Neural cell (in vitro differentiated cells): ENCODE measurements at regions not wholly inside any gene's neighbourhood (a gene's known extent, or its start where the extent isn't known, plus 50 kb on each side); places are given as distances from the start of the nearest gene placed in this dataset.

ENCODE experiments used
- H2AFZ ChIP-seq: fragments of 200-600, 300-800 bp; sonication (generic), shearing (Covaris generic); 2 replicates; pipeline ENCODE4 v1.6.0; 2014; ENCODE audit warnings: low read depth, mild to moderate bottlenecking, antibody characterized with exemption, low read length, moderate library complexity
- H3F3A ChIP-seq: fragments of 200-600 bp; shearing (Covaris generic); 2 replicates; pipeline ENCODE4 v1.6.1; 2016; ENCODE audit warnings: mild to moderate bottlenecking, moderate library complexity, mixed read lengths, antibody characterized with exemption, low read length; ENCODE audit not compliant: insufficient read depth, poor library complexity, severe bottlenecking
- H3K27ac ChIP-seq: fragments of 200-600, 300-800 bp; sonication (generic), shearing (Covaris generic); 2 replicates; pipeline ENCODE4 v1.5.1; 2014; ENCODE audit warnings: mild to moderate bottlenecking, low read length, moderate library complexity
- H3K27me3 ChIP-seq: fragments of 300-800, 200-600 bp; sonication (generic), shearing (Covaris generic); 2 replicates; pipeline ENCODE4 v1.6.0; 2014; ENCODE audit warnings: mild to moderate bottlenecking, low read depth, low read length, moderate library complexity; ENCODE audit not compliant: insufficient read depth
- H3K36me3 ChIP-seq: fragments of 300-800, 200-600 bp; sonication (generic), shearing (Covaris generic); 2 replicates; pipeline ENCODE4 v1.5.1; 2014; ENCODE audit warnings: mild to moderate bottlenecking, antibody characterized with exemption, low read length, moderate library complexity; ENCODE audit not compliant: insufficient read depth
- H3K4me2 ChIP-seq: fragments of 300-800, 200-600 bp; sonication (generic), shearing (Covaris generic); 2 replicates; pipeline ENCODE4 v1.6.0; 2014; ENCODE audit warnings: mild to moderate bottlenecking, low read length
- H3K4me3 ChIP-seq: fragments of 300-800, 200-600 bp; sonication (generic), shearing (Covaris generic); 2 replicates; pipeline ENCODE4 v1.5.1; 2014; ENCODE audit warnings: mild to moderate bottlenecking, low read length, moderate library complexity
- H3K79me2 ChIP-seq: fragments of 200-600 bp; shearing (Covaris generic); replicated peaks from 2 replicates; pipeline ENCODE4 v1.6.0; 2014; ENCODE audit warnings: mild to moderate bottlenecking, low read length, moderate library complexity; ENCODE audit not compliant: insufficient read depth
- H3K9ac ChIP-seq: fragments of 300-800, 200-600 bp; sonication (generic), shearing (Covaris generic); 2 replicates; pipeline ENCODE4 v1.6.1; 2016; ENCODE audit warnings: mild to moderate bottlenecking, low read length, mixed read lengths
- H3K9me2 ChIP-seq: fragments of 200-600 bp; shearing (Covaris generic); 2 replicates; pipeline ENCODE4 v1.6.1; 2016; ENCODE audit warnings: mild to moderate bottlenecking, low read length, mixed read lengths; ENCODE audit not compliant: insufficient read depth
- H3K9me3 ChIP-seq: fragments of 200-600, 300-800 bp; sonication (generic), shearing (Covaris generic); 2 replicates; pipeline ENCODE4 v1.6.1; 2016; ENCODE audit warnings: mild to moderate bottlenecking, mixed run types, low read length, moderate library complexity, mixed read lengths
- H4K20me1 ChIP-seq: fragments of 200-600 bp; shearing (Covaris generic); 2 replicates; pipeline ENCODE4 v1.6.1; 2016; ENCODE audit warnings: mild to moderate bottlenecking, mixed run types; ENCODE audit not compliant: insufficient read depth
- CTCF ChIP-seq: fragments of 450-650 bp; IDR thresholded peaks from 2 replicates; pipeline ENCODE4 v1.5.1; 2014; ENCODE audit warnings: antibody characterized with exemption, mild to moderate bottlenecking, moderate library complexity; ENCODE audit not compliant: poor library complexity, severe bottlenecking
- EP300 ChIP-seq: fragments of 450-650 bp; conservative IDR thresholded peaks from 2 replicates; pipeline ENCODE4 v1.6.1; 2014; ENCODE audit warnings: antibody characterized with exemption, mild to moderate bottlenecking, moderate library complexity; ENCODE audit not compliant: poor library complexity, severe bottlenecking
- EZH2 ChIP-seq: fragments of 200-600, 300-800 bp; shearing (Covaris generic), sonication (generic); IDR thresholded peaks from 2 replicates; pipeline ENCODE4 v1.6.1; 2014; ENCODE audit warnings: antibody characterized with exemption, low read length, borderline replicate concordance, mild to moderate bottlenecking; ENCODE audit not compliant: insufficient read depth, poor library complexity, severe bottlenecking
- MXI1 ChIP-seq: fragments of 450-650 bp; conservative IDR thresholded peaks from 2 replicates; pipeline ENCODE4 v1.6.1; 2014; ENCODE audit warnings: antibody characterized with exemption, mild to moderate bottlenecking; ENCODE audit not compliant: poor library complexity, severe bottlenecking
- POLR2AphosphoS5 ChIP-seq: IDR thresholded peaks from 2 replicates; pipeline ENCODE4 v1.6.1; 2012
- RAD21 ChIP-seq: fragments of 450-650 bp; conservative IDR thresholded peaks from 2 replicates; pipeline ENCODE4 v1.6.1; 2014; ENCODE audit warnings: antibody characterized with exemption, mild to moderate bottlenecking, moderate library complexity
- REST ChIP-seq: IDR thresholded peaks from 2 replicates; pipeline ENCODE4 v1.6.1; 2012; ENCODE audit warnings: borderline replicate concordance
- SMC3 ChIP-seq: fragments of 450-650 bp; conservative IDR thresholded peaks from 2 replicates; pipeline ENCODE4 v1.6.1; 2014; ENCODE audit warnings: antibody characterized with exemption, mild to moderate bottlenecking, moderate library complexity; ENCODE audit not compliant: poor library complexity
- TAF1 ChIP-seq: IDR thresholded peaks from 2 replicates; pipeline ENCODE4 v1.6.1; 2012; ENCODE audit warnings: low read depth

- Histone ChIP-seq H4K20me1 (no peaks in the 10 kb centered on the region), H3K79me2 (no peaks in the 10 kb centered on the region), H3K36me3 (no peaks in the 10 kb centered on the region), H3K27me3 (no peaks in the 10 kb centered on the region), H3F3A (no peaks in the 10 kb centered on the region), H3K27ac (no peak overlapping the region), H3K4me2 (no peak overlapping the region), H3K9me3 (no peaks in the 10 kb centered on the region), H2AFZ (no peak overlapping the region), H3K4me3 (no peak overlapping the region), H3K9me2 (no peaks in the 10 kb centered on the region), H3K9ac (no peak overlapping the region)
- TF ChIP-seq MXI1 (no peak), REST (no peak), TAF1 (no peak), POLR2AphosphoS5 (no peak), EZH2 (no peak), CTCF (no peak), RAD21 (no peak), SMC3 (no peak), EP300 (no peak)
Measured at GRCh38 chr16:85983064-85983463, 84.1 kb downstream of the IRF8 start.

- Histone ChIP-seq H3K9me2 (no peaks in the 10 kb centered on the region), H3K4me2 (no peak overlapping the region), H3K79me2 (no peaks in the 10 kb centered on the region), H4K20me1 (no peaks in the 10 kb centered on the region), H3K27ac (no peak overlapping the region), H2AFZ (no peak overlapping the region), H3K9ac (no peak overlapping the region), H3F3A (no peaks in the 10 kb centered on the region), H3K9me3 (no peaks in the 10 kb centered on the region), H3K36me3 (no peaks in the 10 kb centered on the region), H3K27me3 (no peaks in the 10 kb centered on the region), H3K4me3 (no peak overlapping the region)
- TF ChIP-seq TAF1 (no peak), RAD21 (no peak), POLR2AphosphoS5 (no peak), MXI1 (no peak)
Measured at GRCh38 chr16:85983606-85984230, 84.8 kb downstream of the IRF8 start.
